Progenitor cell of endocrine pancreas (in vitro differentiated cells): ENCODE measurements at regions not wholly inside any gene's neighbourhood (a gene's known extent, or its start where the extent isn't known, plus 50 kb on each side); places are given as distances from the start of the nearest gene placed in this dataset.

Experiments used
- DNase-seq: peaks from one replicate; pipeline ENCODE4 v3.0.0; 2021; ENCODE audit warnings: low spot score; ENCODE audit not compliant: unreplicated experiment
- H3K27ac Mint-ChIP-seq: 2 replicates; pipeline ENCODE4 v1.8.0; 2021; ENCODE audit warnings: mild to moderate bottlenecking, moderate library complexity, mixed read lengths
- H3K27me3 Mint-ChIP-seq: 2 replicates; pipeline ENCODE4 v1.8.0; 2021; ENCODE audit warnings: mixed read lengths
- H3K36me3 Mint-ChIP-seq: 2 replicates; pipeline ENCODE4 v1.8.0; 2022; ENCODE audit warnings: mixed read lengths; ENCODE audit not compliant: insufficient read depth
- H3K4me1 Mint-ChIP-seq: 2 replicates; pipeline ENCODE4 v1.8.0; 2021; ENCODE audit warnings: low read depth, mixed read lengths
- H3K4me3 Mint-ChIP-seq: 2 replicates; pipeline ENCODE4 v1.8.0; 2021; ENCODE audit warnings: low read depth, mild to moderate bottlenecking, moderate library complexity, mixed read lengths
- H3K9me3 Mint-ChIP-seq: 2 replicates; pipeline ENCODE4 v1.8.0; 2021; ENCODE audit warnings: low read depth, mixed read lengths
- TF ChIP-seq, protein P1 (sequence below): fragments of 200-600 bp; sonication (generic); IDR thresholded peaks from one replicate; pipeline ENCODE4 v1.5.0; 2021; ENCODE audit warnings: antibody characterized with exemption, mild to moderate bottlenecking; ENCODE audit not compliant: unreplicated experiment

DNA sequence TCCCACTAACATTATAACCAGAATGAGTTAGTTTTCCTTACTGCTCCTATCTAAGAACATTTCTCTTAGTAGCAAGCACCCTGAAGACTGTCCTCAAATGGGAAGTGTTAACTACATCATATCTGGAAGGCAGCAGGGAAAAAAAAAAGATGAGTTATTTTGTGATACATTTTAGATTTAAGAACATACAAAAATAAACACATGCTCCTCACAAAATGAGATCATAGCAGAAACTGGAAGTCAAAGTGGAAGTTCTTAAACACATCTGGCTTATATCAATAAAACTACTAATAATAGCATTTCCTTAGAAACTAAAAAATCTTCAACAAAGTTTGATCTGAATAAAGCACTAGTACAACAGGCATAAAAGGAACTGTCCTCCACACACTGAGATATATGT is 70.4 kb downstream of the SLITRK6 start:
- Mint-ChIP-seq H3K9me3 (no peaks in the 10 kb centered on the region), H3K4me1 (no peaks in the 10 kb centered on the region), H3K27ac (no peak overlapping the region), H3K27me3 (no peaks in the 10 kb centered on the region), H3K4me3 (no peak overlapping the region), H3K36me3 (no peaks in the 10 kb centered on the region)
- TF ChIP-seq, protein P1, sequence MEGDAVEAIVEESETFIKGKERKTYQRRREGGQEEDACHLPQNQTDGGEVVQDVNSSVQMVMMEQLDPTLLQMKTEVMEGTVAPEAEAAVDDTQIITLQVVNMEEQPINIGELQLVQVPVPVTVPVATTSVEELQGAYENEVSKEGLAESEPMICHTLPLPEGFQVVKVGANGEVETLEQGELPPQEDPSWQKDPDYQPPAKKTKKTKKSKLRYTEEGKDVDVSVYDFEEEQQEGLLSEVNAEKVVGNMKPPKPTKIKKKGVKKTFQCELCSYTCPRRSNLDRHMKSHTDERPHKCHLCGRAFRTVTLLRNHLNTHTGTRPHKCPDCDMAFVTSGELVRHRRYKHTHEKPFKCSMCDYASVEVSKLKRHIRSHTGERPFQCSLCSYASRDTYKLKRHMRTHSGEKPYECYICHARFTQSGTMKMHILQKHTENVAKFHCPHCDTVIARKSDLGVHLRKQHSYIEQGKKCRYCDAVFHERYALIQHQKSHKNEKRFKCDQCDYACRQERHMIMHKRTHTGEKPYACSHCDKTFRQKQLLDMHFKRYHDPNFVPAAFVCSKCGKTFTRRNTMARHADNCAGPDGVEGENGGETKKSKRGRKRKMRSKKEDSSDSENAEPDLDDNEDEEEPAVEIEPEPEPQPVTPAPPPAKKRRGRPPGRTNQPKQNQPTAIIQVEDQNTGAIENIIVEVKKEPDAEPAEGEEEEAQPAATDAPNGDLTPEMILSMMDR: no peak
- DNase-seq: no peak

DNA sequence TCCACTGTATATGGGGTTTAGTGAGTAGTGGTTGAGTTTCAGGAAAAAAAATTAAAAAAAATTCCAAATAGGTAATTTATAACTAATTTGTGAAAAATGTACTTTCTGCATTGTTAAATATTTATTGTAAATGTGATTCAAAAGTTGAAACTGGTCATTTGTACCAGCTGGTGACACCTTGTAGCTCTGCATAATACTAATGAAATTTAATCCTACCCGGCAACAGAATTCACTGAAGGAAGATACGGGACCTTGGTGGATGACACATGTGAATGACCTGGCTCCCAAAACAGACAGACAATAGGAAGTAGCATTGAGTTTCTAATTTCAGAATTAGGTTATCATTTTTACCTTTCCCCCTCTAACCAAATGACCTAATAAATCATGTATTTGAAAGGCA is 73.8 kb downstream of the SLITRK6 start:
- no peaks in the 10 kb centered on the region for H3K27me3 Mint-ChIP-seq
- peaks cover 1% of the 10 kb centered on the region for H3K4me1 Mint-ChIP-seq
- H3K27ac Mint-ChIP-seq: no peak overlapping the region

DNA sequence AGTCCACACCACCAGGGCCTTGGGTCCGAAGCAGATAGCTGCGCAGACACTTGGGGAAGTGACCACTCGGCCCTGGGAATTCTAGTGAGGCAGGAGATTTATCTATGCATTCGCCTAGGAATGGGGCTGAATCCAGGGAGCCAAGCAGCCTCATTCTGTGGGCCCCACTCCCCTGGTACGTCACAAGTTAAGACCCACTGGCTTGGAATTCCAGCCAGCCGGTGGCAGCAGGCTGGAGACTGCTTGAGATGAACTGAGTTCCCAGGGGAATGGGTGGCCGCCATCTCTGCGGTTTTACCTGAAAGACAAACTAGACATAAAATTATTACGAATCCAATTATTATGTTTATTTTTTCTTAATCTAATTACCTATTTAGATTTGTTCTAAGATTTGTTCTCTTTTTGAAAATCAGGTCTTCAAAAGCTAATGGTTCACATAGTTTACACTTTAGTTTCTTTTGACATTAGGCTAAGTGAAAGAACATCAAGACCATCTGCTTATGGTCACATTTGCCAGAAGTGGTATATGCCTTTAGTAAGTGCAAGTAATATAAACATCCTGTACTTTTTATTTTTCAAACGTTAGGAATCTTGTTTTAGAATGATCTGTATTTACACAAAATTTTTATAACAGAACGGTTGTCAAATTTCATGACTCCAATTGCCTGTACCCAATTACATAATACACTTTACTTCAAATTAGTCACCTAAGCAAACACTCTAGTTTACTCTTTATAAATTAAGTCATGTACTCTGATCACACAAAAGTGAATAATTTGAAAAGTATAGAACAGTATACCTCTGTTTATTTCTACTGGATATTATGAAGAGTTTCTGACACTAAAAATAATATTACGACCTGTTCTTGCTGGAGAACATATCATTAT is 74.4 kb downstream of the SLITRK6 start:
- TF ChIP-seq, protein P1: no peak
- no peaks in the 10 kb centered on the region for H3K9me3 Mint-ChIP-seq
- H3K27ac Mint-ChIP-seq: no peak overlapping the region
- H3K36me3 Mint-ChIP-seq: no peaks in the 10 kb centered on the region
- H3K4me3 Mint-ChIP-seq: no peak overlapping the region
- DNase-seq: no peak
- no peaks in the 10 kb centered on the region for H3K27me3 Mint-ChIP-seq
- peaks cover 1% of the 10 kb centered on the region for H3K4me1 Mint-ChIP-seq

More for the DNA sequence above, 73.8 kb downstream of the SLITRK6 start:
- Mint-ChIP-seq H3K4me3 (no peak overlapping the region), H3K36me3 (no peaks in the 10 kb centered on the region), H3K9me3 (no peaks in the 10 kb centered on the region)
- no peak for DNase-seq
- TF ChIP-seq, protein P1: no peak

DNA sequence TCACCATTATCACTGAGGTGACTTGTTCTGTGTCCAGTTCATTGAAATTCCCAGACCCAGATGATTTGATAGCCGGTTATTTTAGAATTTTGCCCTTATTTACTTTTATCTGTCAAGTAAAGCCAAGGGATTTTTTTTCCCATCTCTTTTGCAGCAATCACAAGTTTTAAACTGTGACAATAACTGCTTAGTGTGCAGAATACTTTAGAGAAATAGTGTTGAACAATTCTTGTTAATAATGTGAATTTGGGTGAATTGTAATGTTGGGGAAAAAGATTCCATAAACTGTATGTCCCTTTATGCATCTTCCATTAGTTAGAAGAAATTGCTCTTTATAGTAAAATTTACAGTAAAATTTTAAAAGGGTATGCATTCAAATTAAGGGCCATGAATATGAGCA is 79.5 kb downstream of the SLITRK6 start:
- Mint-ChIP-seq H3K4me1 (peaks cover 9% of the 10 kb centered on the region), H3K36me3 (no peaks in the 10 kb centered on the region), H3K27me3 (no peaks in the 10 kb centered on the region), H3K27ac (no peak overlapping the region), H3K4me3 (no peak overlapping the region), H3K9me3 (no peaks in the 10 kb centered on the region)
- no peak for DNase-seq
- TF ChIP-seq, protein P1: no peak

DNA sequence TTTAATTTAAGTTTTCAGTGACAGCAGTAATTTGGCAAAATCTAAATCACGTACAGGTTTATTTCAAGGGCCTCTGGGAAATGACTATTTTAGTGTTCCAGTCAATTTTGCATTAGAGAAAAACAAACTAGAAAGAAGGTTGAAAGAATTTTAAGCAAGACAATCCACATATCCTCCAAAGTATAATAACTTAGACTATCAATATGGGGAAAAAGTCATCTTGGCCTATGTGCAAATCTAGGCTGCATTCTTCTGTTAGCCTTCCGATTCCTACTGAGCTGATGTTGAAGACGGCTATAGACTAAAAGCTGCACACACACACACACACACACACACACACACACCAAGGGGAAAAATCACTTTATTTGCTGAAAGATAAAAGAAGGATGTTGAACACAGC is 81.3 kb downstream of the SLITRK6 start:
- no peaks in the 10 kb centered on the region for H3K27me3 Mint-ChIP-seq
- H3K27ac Mint-ChIP-seq: no peak overlapping the region

More for the DNA sequence above, 81.3 kb downstream of the SLITRK6 start:
- Mint-ChIP-seq H3K9me3 (no peaks in the 10 kb centered on the region), H3K4me3 (no peak overlapping the region), H3K4me1 (peaks cover 9% of the 10 kb centered on the region), H3K36me3 (no peaks in the 10 kb centered on the region)
- DNase-seq: no peak
- TF ChIP-seq, protein P1: no peak
